DMS 273 (cell line): ENCODE measurements at regions not wholly inside any gene's neighbourhood (a gene's known extent, or its start where the extent isn't known, plus 50 kb on each side); places are given as distances from the start of the nearest gene placed in this dataset.
A peak's percentile ranks its signal among the peaks of the same experiment; 100 is the strongest.

Experiments used
- DNase-seq: peaks from one replicate; lab custom pipeline; 2025; ENCODE audit not compliant: unreplicated experiment; lab: John Stamatoyannopoulos, UW

GRCh38 chr6:6912817-6913744, 194.7 kb upstream of the RREB1 start:
- DNase-seq: peak; percentile 68

- DNase-seq: peak; percentile 59
These were observed 192.5 kb upstream of the RREB1 start for GRCh38 chr6:6915219-6915618.

GRCh38 chr6:6915813-6916547, 191.8 kb upstream of the RREB1 start:
- peak; percentile 16 for DNase-seq

- no peak for DNase-seq
These were observed 191.2 kb upstream of the RREB1 start for GRCh38 chr6:6916598-6916997.

- peak; percentile 72 for DNase-seq
These were observed 189.4 kb upstream of the RREB1 start for GRCh38 chr6:6918216-6918983.

GRCh38 chr6:6919173-6919572, 188.6 kb upstream of the RREB1 start:
- DNase-seq: no peak

GRCh38 chr6:6920114-6920986, 187.4 kb upstream of the RREB1 start:
- DNase-seq: no peak

GRCh38 chr6:6920987-6921313, 186.8 kb upstream of the RREB1 start:
- DNase-seq: no peak

- DNase-seq: no peak
These were observed 185.6 kb upstream of the RREB1 start for GRCh38 chr6:6922166-6922565.

GRCh38 chr6:6923605-6924004, 184.2 kb upstream of the RREB1 start:
- DNase-seq: no peak

GRCh38 chr6:6924708-6925107, 183.1 kb upstream of the RREB1 start:
- no peak for DNase-seq

- DNase-seq: no peak
These were observed 182.2 kb upstream of the RREB1 start for GRCh38 chr6:6925391-6926164.

GRCh38 chr6:6926856-6927255, 180.9 kb upstream of the RREB1 start:
- no peak for DNase-seq

- DNase-seq: peak; percentile 13
These were observed 180.0 kb upstream of the RREB1 start for GRCh38 chr6:6927521-6928361.

- DNase-seq: no peak
These were observed 177.4 kb upstream of the RREB1 start for GRCh38 chr6:6930223-6930880.

- DNase-seq: peak; percentile 44
These were observed 176.4 kb upstream of the RREB1 start for GRCh38 chr6:6931071-6932025.

GRCh38 chr6:6932341-6932740, 175.4 kb upstream of the RREB1 start:
- no peak for DNase-seq
